GF-D8 (cell line): ENCODE measurements at regions not wholly inside any gene's neighbourhood (a gene's known extent, or its start where the extent isn't known, plus 50 kb on each side); places are given as distances from the start of the nearest gene placed in this dataset.

Experiments used
- DNase-seq: peaks from one replicate; lab custom pipeline; 2025; lab: John Stamatoyannopoulos, UW

- DNase-seq: no peak
Observed at GRCh38 chr16:54479546-54479945, 193.0 kb upstream of the IRX3 start.

DNA sequence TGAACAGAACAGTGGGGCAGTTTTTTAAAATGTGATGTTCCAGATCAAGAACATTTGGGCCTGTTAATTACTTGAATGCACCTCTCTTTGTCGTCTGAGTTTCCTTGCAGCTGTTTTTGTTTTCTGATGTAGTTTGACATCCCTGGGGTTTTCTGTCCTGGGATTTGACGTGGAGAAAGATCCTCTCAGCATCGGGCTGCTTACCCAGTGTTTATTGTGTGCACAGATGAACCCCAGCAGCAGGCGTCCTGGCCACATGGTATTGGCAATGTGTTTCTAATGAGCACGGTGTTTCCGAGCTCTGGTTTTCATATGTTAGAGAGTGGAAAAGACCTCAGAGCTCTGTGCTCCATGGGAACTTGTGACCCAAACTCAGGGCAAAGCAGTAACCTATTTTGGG lies 191.1 kb upstream of the IRX3 start:
- no peak for DNase-seq

GRCh38 chr16:54475019-54475601 lies 188.5 kb upstream of the IRX3 start:
- DNase-seq: no peak

- DNase-seq: no peak
Observed at GRCh38 chr16:54473226-54473993, 186.8 kb upstream of the IRX3 start.

DNA sequence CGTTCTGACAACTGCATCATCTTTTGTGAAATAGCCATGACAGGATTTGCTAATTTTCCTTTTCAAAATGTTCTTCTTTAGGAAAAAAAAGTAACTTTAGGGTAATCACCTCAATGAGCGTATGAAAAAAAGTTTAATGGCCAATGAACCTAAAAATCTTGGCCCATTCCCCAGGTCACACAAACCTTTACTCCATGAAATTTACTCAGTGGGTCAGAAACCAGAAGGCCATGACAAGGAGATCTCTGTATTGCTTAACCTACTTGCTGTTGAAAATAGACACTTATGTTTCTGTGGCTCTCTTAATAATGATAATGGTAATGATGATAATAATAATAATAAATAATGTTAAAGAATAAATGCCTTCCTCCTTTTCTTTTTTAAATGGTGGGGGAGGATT lies 180.8 kb upstream of the IRX3 start:
- DNase-seq: no peak

GRCh38 chr16:54466233-54466632 lies 179.6 kb upstream of the IRX3 start:
- DNase-seq: no peak

DNA sequence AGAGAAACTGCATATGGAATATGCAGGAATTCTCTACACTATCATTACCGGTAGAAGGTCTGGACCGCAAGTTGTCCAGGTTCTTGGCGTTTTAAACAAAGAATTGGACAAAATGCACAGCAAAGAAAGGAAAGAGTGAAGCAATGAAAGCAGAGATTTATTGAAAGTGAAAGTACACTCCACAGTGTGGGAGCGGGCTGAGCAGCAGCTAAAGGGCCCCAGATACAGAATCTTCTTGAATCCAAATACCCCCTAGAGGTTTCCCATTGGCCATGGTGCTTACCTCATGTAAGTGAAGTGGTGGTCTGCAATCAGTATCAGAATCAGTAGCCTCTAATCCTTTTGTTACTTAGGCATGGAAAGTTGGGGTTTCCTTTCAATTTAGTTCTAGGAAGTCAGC lies 178.5 kb upstream of the IRX3 start:
- no peak for DNase-seq

DNA sequence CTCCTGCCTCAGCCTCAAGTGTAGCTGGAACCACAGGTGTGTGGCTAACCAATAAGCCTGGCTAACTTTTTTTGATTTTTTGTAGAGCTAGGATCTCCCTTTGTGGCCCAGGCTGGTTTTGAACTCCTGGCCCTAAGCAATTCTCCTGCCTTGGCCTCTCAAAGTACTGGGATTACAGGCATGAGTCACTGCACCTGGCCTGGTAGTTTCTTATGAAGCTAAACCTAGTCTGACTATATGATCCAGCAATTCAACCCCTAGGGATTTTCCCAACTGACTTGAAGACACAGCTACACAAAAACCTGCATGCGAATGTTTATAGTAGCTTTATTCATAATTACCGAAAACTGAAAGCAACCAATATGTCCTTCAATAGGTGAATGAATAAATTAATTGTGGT lies 176.2 kb upstream of the IRX3 start:
- DNase-seq: no peak

DNA sequence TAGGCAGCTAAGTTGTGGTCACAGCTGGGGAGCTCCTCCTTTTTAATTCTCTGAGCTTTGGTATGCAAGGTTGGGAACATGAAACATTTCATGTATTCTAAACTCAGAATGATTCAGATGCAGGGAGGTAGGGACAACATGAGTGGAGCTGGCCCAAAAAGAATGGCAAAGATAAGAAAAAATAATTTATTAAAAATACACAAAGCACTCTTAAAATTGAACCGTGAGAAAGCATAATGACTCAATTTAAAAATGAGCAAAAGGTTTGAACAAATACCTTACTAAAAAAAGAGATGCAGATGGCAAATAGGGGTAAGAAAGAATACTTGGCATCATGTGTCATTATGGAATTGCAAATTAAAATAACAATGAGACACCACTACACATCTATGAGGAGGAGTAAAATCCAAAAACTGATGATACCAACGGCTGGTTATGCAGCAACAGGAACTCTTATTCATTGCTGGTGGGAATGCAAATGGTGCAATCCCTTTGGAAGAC lies 175.6 kb upstream of the IRX3 start:
- DNase-seq: no peak

DNA sequence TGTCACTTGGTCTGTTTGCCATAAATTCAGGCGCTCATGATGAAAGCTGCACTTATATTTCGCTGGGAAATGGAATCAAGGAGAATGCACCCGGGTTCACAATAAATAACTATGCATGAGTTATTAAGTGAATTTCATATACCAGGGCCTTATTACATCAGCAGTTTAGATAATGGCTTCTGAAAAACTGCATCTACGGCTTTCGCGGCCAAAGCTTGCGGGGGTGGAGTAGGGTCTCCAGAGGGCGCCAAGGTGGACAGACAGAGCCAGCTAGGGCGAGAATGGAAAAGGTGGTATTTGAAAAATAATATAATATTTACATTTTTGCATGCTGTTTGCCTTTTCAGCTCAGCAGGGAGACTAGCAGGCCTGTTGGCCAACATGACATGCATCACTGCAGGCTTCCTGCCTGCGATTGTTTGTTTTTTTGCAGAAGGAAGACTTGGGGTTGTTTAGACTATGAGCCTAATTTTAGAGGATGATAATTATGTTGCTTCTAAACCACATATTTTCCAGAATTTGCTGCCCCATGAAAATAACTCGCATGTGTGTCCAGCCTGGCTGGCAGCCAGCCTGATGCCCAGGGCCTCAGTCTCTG lies 173.8 kb upstream of the IRX3 start:
- DNase-seq: no peak

GRCh38 chr16:54459509-54460262 lies 173.1 kb upstream of the IRX3 start:
- no peak for DNase-seq

GRCh38 chr16:54458923-54459322 lies 172.3 kb upstream of the IRX3 start:
- no peak for DNase-seq

DNA sequence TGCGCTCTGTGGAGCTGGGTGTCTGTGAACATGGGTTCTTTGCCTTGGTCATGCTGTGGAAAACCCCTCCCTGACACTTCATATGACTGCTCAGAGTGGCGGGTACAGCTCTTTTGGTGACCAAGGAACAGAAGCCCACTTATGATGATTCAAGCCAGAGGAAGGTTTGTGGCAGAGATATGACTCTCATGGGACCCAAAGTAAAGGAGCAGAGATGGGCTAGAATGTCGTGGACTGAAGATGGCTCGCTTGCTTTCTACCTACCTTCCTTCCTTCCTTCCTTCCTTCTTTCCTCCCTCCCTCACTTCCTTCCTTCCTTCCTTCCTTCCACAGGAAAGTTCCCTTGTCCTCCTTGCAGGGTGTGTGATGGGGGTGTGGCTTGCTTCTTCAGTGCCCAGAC lies 169.7 kb upstream of the IRX3 start:
- no peak for DNase-seq

GRCh38 chr16:54455030-54455725 lies 168.6 kb upstream of the IRX3 start:
- no peak for DNase-seq

DNA sequence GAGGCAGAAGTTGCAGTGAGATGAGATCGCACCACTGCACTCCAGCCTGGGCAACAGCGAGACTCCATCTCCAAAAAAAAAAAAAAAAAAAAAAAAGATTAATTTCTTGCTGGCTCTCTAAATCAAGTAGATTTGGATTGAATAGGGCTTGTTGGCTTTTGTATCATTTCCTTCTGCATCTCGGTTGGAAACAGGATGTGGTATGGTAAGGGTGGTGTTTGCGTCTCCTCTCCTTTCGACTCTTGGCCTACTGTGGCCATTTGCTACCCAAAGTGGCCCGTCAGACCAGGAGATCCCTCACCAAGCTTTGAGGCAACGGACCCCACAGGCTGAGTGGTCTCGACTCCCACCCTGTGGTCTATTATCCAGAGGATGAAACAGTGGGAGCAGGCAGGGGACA lies 168.0 kb upstream of the IRX3 start:
- no peak for DNase-seq

GRCh38 chr16:54453871-54454270 lies 167.3 kb upstream of the IRX3 start:
- DNase-seq: no peak

- no peak for DNase-seq
Observed at GRCh38 chr16:54447576-54448440, 161.2 kb upstream of the IRX3 start.

DNA sequence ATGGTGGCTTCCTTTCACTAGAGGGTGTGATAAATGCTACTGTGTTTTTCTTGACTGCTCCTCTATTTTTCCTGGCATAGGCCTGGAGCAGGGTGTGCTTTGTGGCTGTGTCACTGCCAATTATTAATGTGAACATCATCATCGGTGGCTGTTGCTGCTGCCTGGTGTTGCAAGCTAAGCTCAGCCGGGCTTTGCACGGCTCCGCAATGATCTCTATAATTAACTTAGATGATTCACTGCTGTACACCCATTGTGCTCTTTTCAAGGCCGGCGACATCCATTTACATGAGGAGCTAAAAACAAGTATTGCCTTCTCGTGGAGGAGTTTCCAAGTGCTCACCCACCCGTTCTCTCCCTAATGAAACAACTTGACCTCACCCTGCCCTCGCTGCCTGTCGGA lies 160.1 kb upstream of the IRX3 start:
- no peak for DNase-seq

GRCh38 chr16:54444851-54445458 lies 158.4 kb upstream of the IRX3 start:
- no peak for DNase-seq

DNA sequence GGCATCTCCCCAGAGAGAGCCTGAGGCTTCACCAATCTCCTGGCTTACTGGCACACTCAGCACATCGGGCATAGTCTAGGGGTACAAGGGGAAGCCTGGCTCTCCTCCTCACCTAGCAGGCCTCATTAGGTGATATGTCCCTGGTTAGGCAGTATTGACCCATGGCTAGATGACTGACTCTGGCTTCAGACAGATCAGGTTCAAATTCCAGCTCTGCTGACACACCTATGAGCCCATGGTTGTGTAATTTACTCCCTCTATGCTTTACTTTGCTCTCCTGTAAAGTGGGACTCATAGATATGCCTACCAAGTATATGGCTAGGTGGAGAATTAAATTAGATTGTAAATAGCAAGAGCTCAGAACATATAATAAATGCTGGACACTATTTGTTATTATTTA lies 157.3 kb upstream of the IRX3 start:
- no peak for DNase-seq

GRCh38 chr16:54443352-54443751 lies 156.8 kb upstream of the IRX3 start:
- DNase-seq: no peak
